WERI-Rb-1 (cell line): ENCODE measurements at regions not wholly inside any gene's neighbourhood (a gene's known extent, or its start where the extent isn't known, plus 50 kb on each side); places are given as distances from the start of the nearest gene placed in this dataset.

Experiments used
- DNase-seq: peaks from one replicate; pipeline ENCODE4 v3.0.0-alpha.2; 2020
- H3K27ac ChIP-seq: fragments of 250-450 bp; sonication (Bioruptor Pico); 2 replicates; pipeline ENCODE4 v1.5.1; 2020; ENCODE audit warnings: mild to moderate bottlenecking, moderate library complexity
- H3K27me3 ChIP-seq: fragments of 250-450 bp; sonication (Bioruptor Pico); 2 replicates; pipeline ENCODE4 v1.5.1; 2021; ENCODE audit warnings: mild to moderate bottlenecking, low read depth, moderate library complexity; ENCODE audit not compliant: insufficient read depth, severe bottlenecking
- H3K36me3 ChIP-seq: fragments of 250-450 bp; sonication (Bioruptor Pico); 2 replicates; pipeline ENCODE4 v1.5.1; 2020; ENCODE audit warnings: mild to moderate bottlenecking, moderate library complexity
- H3K4me3 ChIP-seq: 2 replicates; pipeline ENCODE4 v1.5.1; 2011; ENCODE audit warnings: low read depth, mild to moderate bottlenecking, control low read depth, low read length
- H3K9me3 ChIP-seq: fragments of 250-450 bp; sonication (Bioruptor Pico); 2 replicates; pipeline ENCODE4 v1.5.1; 2021; ENCODE audit warnings: mild to moderate bottlenecking, moderate library complexity; ENCODE audit not compliant: severe bottlenecking
- TF ChIP-seq, protein P1 (sequence below): IDR thresholded peaks from 2 replicates; pipeline ENCODE4 v1.5.1; 2011; ENCODE audit warnings: low read depth, mild to moderate bottlenecking, control low read depth, inconsistent platforms, low read length

DNA sequence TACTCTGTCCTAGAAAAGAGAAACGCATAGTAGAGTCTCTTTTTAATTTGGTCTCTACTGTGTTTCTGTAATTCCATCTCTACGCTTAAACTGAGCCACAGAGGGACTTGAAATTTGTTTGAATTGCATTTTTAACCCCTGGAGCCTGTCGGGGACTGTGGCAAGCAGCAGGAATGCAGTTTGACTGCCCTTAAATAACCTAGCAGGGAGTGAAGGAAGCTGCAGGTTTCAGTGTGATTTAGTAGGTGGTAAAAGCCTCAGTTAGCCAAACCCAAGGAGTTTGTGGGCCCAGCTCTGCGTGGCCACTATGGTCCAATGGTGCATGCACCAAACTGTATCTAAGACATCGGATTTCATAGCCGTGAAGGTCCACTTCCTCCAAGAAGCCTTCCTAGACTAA is 70.3 kb upstream of the MC3R start:
- Histone ChIP-seq H3K36me3 (no peaks in the 10 kb centered on the region), H3K9me3 (no peaks in the 10 kb centered on the region), H3K4me3 (no peak overlapping the region), H3K27ac (no peak overlapping the region), H3K27me3 (peaks cover 65% of the 10 kb centered on the region)
- TF ChIP-seq, protein P1, sequence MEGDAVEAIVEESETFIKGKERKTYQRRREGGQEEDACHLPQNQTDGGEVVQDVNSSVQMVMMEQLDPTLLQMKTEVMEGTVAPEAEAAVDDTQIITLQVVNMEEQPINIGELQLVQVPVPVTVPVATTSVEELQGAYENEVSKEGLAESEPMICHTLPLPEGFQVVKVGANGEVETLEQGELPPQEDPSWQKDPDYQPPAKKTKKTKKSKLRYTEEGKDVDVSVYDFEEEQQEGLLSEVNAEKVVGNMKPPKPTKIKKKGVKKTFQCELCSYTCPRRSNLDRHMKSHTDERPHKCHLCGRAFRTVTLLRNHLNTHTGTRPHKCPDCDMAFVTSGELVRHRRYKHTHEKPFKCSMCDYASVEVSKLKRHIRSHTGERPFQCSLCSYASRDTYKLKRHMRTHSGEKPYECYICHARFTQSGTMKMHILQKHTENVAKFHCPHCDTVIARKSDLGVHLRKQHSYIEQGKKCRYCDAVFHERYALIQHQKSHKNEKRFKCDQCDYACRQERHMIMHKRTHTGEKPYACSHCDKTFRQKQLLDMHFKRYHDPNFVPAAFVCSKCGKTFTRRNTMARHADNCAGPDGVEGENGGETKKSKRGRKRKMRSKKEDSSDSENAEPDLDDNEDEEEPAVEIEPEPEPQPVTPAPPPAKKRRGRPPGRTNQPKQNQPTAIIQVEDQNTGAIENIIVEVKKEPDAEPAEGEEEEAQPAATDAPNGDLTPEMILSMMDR, result no peak
- no peak for DNase-seq

GRCh38 chr20:56179051-56179450 is 69.5 kb upstream of the MC3R start:
- Histone ChIP-seq H3K36me3 (no peaks in the 10 kb centered on the region), H3K9me3 (no peaks in the 10 kb centered on the region), H3K4me3 (no peak overlapping the region), H3K27me3 (peaks cover 60% of the 10 kb centered on the region), H3K27ac (no peak overlapping the region)
- TF ChIP-seq, protein P1, result no peak
- no peak for DNase-seq

DNA sequence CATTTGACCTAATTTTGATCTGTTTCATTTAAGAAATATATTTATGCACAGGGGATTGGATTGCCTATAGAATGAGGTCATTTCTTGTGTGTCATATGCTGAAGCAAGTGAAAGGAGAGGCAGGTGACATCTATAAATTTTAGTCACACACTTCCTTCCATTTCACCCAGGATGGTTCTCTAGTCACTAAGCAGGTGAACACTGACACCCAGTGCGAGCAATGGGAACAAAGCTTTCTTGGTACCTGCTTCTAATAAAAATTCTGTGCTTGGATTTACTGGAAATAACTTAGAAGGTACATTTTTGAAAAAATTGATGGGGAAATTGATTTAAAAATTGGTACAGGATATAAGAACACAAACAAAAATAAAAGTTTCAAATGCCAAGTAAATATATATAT is 66.9 kb upstream of the MC3R start:
- Histone ChIP-seq H3K27ac (no peak overlapping the region), H3K36me3 (no peaks in the 10 kb centered on the region), H3K4me3 (no peak overlapping the region), H3K27me3 (peaks cover 48% of the 10 kb centered on the region), H3K9me3 (no peaks in the 10 kb centered on the region)
- DNase-seq, result no peak
- TF ChIP-seq, protein P1, result no peak

DNA sequence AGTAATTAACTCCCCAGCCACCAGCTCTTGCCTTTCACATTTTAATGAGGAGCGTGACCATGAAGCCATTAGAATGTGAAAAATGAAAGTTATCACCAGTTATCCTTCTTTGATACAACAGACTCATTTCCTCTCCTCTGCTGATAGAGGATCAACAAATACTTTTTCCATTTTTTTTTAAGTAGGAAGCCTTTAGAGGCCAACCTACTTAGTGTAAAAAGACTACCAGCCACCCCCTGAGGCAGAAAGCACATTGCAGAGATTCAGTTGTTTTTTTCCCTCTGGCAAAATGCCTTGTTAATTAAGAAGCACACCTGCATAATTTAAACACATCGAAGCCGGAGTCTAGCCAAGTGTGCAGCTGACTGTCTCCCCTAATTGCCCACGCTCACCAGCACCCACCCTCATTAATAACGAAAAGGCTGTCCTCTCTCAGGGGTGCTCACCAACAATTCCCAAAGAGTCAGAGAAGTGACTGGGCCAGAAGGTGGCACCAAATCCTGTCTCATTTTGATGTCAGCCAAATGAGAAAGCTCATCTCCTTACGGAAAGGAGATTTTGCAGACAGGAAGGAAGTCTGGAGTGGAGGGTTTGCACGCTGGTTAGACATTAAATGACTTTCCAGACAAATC is 60.9 kb upstream of the MC3R start:
- H3K9me3 ChIP-seq, result no peaks in the 10 kb centered on the region
- peaks cover 53% of the 10 kb centered on the region for H3K27me3 ChIP-seq
- TF ChIP-seq, protein P1, result 0 out of 2 replicates have a peak, but pooled peaks have one; percentile 10
- no peak overlapping the region for H3K27ac ChIP-seq
- H3K4me3 ChIP-seq, result no peak overlapping the region
- no peak for DNase-seq
- no peaks in the 10 kb centered on the region for H3K36me3 ChIP-seq

DNA sequence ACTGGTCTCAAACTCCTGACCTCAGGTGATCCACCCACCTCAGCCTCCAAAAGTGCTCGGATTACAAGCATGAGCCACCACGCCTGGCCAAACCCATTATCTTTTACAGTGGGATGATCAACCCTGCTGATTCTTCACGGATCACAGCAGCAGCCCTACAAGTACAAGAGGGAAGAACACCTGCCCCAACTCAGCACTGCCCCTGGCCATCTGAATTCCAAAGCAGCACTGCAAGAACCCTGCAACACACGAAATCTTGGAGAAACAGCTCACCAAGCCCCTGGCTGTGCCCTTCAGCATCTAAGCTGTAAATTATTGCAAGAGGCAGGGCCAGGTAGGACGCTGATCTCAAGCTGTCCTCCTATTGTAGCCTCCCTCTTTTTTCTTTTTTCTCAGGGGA is 54.5 kb upstream of the MC3R start:
- H3K9me3 ChIP-seq, result no peaks in the 10 kb centered on the region
- H3K4me3 ChIP-seq, result no peak overlapping the region
- no peaks in the 10 kb centered on the region for H3K36me3 ChIP-seq
- DNase-seq, result no peak
- H3K27ac ChIP-seq, result no peak overlapping the region
- TF ChIP-seq, protein P1, result no peak
- H3K27me3 ChIP-seq, result peaks cover 37% of the 10 kb centered on the region

DNA sequence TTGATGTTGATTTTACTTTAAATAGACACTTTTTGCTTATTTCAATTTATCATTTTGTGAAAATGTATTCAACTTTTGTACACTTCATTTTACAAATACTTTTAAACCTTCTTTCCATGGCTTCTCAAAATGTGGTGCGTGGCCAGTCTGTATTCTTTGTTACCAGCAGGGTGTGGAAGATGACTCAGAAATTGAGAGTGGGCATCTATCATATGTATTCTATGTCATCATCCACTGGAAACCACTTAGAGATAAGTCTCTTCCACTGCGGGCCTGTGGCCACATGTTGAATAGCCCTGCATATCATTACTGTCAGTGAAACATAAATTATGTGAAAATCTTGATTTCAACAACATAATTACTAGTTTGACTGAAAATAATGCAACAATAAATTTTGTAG is 52.6 kb upstream of the MC3R start:
- H3K9me3 ChIP-seq, result peaks cover 11% of the 10 kb centered on the region
- no peak for DNase-seq
- H3K27me3 ChIP-seq, result peaks cover 31% of the 10 kb centered on the region
- H3K36me3 ChIP-seq, result no peaks in the 10 kb centered on the region
- no peak overlapping the region for H3K4me3 ChIP-seq
- no peak overlapping the region for H3K27ac ChIP-seq
- TF ChIP-seq, protein P1, result no peak
